ENCODE measurements at regions not wholly inside any gene's neighbourhood (a gene's known extent, or its start where the extent isn't known, plus 50 kb on each side); places are given as distances from the start of the nearest gene placed in this dataset.

DNA sequence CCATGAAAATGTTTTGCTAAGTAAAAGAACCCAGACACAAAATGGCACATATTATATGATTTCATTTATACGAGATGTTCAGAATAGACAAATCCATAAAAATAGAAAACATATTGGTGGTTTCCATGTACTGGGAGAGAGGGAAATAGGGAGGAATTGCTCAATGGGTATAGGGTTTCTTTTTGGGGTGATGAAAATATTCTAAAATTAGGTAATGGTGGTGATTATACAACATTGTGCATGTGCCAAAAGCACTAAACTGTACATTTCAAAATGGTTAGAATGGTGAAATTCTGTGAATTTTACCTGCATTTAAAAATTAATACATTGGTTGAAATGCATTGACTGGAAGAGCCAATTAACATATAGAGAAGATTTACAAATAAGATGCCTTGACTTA, 613.9 kb downstream of the TNS3 start:
- TF ChIP-seq, protein P1, sequence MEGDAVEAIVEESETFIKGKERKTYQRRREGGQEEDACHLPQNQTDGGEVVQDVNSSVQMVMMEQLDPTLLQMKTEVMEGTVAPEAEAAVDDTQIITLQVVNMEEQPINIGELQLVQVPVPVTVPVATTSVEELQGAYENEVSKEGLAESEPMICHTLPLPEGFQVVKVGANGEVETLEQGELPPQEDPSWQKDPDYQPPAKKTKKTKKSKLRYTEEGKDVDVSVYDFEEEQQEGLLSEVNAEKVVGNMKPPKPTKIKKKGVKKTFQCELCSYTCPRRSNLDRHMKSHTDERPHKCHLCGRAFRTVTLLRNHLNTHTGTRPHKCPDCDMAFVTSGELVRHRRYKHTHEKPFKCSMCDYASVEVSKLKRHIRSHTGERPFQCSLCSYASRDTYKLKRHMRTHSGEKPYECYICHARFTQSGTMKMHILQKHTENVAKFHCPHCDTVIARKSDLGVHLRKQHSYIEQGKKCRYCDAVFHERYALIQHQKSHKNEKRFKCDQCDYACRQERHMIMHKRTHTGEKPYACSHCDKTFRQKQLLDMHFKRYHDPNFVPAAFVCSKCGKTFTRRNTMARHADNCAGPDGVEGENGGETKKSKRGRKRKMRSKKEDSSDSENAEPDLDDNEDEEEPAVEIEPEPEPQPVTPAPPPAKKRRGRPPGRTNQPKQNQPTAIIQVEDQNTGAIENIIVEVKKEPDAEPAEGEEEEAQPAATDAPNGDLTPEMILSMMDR (IDR thresholded peaks at IDR 0.05), result no peak
- Histone ChIP-seq H3K27me3 (no peaks in the 10 kb centered on the region), H3K36me3 (no peaks in the 10 kb centered on the region), H3K27ac (no peak overlapping the region), H3K4me1 (no peaks in the 10 kb centered on the region), H3K9me3 (peaks cover 0 to 47% of the 10 kb centered on the region in 2 donors), H3K4me3 (no peak overlapping the region)
- no peak for DNase-seq
- intact Hi-C loops (cut with DNase I), result no loop called here
- no peak for ATAC-seq

DNA sequence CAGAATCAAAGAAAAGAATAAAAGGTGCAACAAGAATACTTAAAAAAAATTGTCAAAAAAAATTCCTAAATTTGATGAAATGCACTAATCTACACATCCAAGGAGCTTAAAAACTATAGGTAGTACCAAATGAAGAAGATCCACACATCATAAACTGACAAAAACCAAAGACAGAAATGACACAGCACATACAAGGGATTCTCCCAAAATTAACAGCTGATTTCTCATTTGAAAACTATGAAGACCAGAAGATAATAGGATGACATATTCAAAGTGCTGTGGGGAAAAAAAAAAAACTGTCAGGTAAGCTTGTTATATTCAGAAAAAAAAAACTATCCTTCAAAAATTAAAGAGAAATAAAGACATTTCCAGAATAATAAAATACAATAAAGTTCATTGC, 618.2 kb downstream of the TNS3 start:
- TF ChIP-seq, protein P1 (IDR thresholded peaks at IDR 0.05), result no peak
- Histone ChIP-seq H3K36me3 (no peaks in the 10 kb centered on the region), H3K4me3 (no peak overlapping the region), H3K9me3 (peaks cover 0 to 65% of the 10 kb centered on the region in 2 donors), H3K27ac (no peak overlapping the region), H3K27me3 (no peaks in the 10 kb centered on the region), H3K4me1 (no peaks in the 10 kb centered on the region)
- intact Hi-C loops (cut with DNase I), result no loop called here
- ATAC-seq (no peak), DNase-seq (no peak)

DNA sequence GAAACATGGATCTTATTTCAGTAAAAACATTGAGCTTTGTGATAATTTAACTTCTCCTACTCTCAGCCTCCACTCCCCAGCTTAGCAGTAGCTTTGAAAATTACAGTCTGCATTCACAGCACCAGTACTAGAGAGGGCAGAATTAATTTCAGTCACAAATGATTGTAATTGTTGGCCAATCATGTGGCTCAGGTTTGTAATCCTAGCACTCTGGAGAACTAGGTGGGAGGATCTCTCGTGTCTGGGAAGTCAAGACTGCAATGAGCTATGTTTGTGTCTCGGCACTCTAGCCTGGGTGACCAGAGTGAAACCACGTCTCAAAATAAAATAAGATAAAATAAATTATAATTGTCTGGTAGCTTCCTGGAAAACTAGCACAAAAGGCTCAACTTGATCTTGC, 620.9 kb downstream of the TNS3 start:
- no peak overlapping the region for H3K4me3 ChIP-seq
- TF ChIP-seq, protein P1 (IDR thresholded peaks at IDR 0.05), result no peak
- no peaks in the 10 kb centered on the region for H3K36me3 ChIP-seq
- H3K27me3 ChIP-seq, result no peaks in the 10 kb centered on the region
- no peaks in the 10 kb centered on the region for H3K4me1 ChIP-seq
- no peak overlapping the region for H3K27ac ChIP-seq
- H3K9me3 ChIP-seq, result peaks cover 0 to 49% of the 10 kb centered on the region in 2 donors
- intact Hi-C loops (cut with DNase I), result no loop called here
- DNase-seq (no peak), ATAC-seq (no peak)

DNA sequence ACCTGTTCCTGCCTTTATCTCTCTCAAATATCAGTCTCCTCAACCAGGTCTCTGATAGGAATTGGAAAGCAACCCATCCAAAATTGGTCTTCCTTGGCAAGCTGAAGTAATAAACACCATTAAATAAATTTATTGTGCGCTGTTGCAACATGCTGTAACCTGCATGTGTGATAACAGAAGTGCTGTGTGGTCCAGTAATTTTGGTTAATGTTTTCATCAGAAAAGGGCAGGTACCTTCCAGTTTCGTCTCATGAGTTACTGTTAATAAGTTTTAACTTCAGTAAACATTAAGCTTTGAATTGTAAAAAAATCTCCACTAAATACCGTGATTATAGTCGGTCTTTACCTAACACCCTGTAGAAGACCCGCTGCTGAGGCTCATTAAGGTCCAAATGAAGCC, 624.7 kb downstream of the TNS3 start:
- intact Hi-C loops (cut with DNase I), result no loop called here
- Histone ChIP-seq H3K9me3 (peaks cover 0 to 12% of the 10 kb centered on the region in 2 donors), H3K27me3 (no peaks in the 10 kb centered on the region), H3K36me3 (no peaks in the 10 kb centered on the region), H3K27ac (no peak overlapping the region), H3K4me3 (no peak overlapping the region), H3K4me1 (no peaks in the 10 kb centered on the region)
- TF ChIP-seq, protein P1 (IDR thresholded peaks at IDR 0.05), result no peak
- ATAC-seq (no peak), DNase-seq (no peak)

DNA sequence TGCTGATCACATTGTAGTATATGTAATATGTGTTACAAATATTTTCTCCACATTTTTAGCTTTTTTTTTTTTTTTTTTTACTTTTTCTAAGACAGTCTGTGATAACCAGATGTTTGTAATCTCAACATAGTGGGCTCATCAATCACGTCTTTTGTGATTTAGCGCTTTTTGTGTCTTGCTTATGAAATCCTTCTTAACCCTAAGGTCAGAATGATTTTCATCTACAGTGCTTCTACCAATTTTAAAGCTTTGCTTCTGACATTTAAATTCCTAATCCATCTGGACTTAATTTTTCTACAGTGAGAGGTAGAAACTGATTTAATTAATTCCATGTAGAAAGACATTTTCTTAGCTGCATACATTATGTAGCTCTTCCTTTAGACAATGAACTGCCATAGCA, 626.4 kb downstream of the TNS3 start:
- TF ChIP-seq, protein P1 (IDR thresholded peaks at IDR 0.05), result no peak
- Histone ChIP-seq H3K4me1 (no peaks in the 10 kb centered on the region), H3K4me3 (no peak overlapping the region), H3K27ac (no peak overlapping the region), H3K27me3 (no peaks in the 10 kb centered on the region), H3K36me3 (no peaks in the 10 kb centered on the region), H3K9me3 (peaks cover 0 to 4% of the 10 kb centered on the region in 2 donors)
- no peak for DNase-seq
- ATAC-seq, result no peak
- intact Hi-C loops (cut with DNase I), result no loop called here

Data from left lung (tissue), 4 donors.